Type B pancreatic cell (in vitro differentiated cells): ENCODE measurements at regions not wholly inside any gene's neighbourhood (a gene's known extent, or its start where the extent isn't known, plus 50 kb on each side); places are given as distances from the start of the nearest gene placed in this dataset.

Source experiments
- DNase-seq: peaks from one replicate; pipeline ENCODE4 v3.0.0; 2021; ENCODE audit warnings: mixed read lengths; ENCODE audit not compliant: unreplicated experiment; ENCODE audit errors: extremely low spot score
- H3K27ac Mint-ChIP-seq: 2 replicates; pipeline ENCODE4 v1.8.0; 2021; ENCODE audit warnings: mild to moderate bottlenecking, mixed read lengths
- H3K27me3 Mint-ChIP-seq: 2 replicates; pipeline ENCODE4 v1.8.0; 2021; ENCODE audit warnings: mixed read lengths
- H3K36me3 Mint-ChIP-seq: 2 replicates; pipeline ENCODE4 v1.8.0; 2021; ENCODE audit warnings: mixed read lengths
- H3K4me1 Mint-ChIP-seq: one replicate; pipeline ENCODE4 v1.8.0; 2021; ENCODE audit warnings: mixed read lengths; ENCODE audit not compliant: unreplicated experiment
- H3K4me3 Mint-ChIP-seq: 2 replicates; pipeline ENCODE4 v1.8.0; 2021; ENCODE audit warnings: mild to moderate bottlenecking, mixed read lengths
- H3K9me3 Mint-ChIP-seq: 2 replicates; pipeline ENCODE4 v1.8.0; 2021; ENCODE audit warnings: mixed read lengths
- TF ChIP-seq, protein P1 (sequence below): fragments of 200-600 bp; sonication (generic); conservative IDR thresholded peaks from 2 replicates; pipeline ENCODE4 v1.5.0; 2021; ENCODE audit warnings: antibody characterized with exemption, mild to moderate bottlenecking

DNA sequence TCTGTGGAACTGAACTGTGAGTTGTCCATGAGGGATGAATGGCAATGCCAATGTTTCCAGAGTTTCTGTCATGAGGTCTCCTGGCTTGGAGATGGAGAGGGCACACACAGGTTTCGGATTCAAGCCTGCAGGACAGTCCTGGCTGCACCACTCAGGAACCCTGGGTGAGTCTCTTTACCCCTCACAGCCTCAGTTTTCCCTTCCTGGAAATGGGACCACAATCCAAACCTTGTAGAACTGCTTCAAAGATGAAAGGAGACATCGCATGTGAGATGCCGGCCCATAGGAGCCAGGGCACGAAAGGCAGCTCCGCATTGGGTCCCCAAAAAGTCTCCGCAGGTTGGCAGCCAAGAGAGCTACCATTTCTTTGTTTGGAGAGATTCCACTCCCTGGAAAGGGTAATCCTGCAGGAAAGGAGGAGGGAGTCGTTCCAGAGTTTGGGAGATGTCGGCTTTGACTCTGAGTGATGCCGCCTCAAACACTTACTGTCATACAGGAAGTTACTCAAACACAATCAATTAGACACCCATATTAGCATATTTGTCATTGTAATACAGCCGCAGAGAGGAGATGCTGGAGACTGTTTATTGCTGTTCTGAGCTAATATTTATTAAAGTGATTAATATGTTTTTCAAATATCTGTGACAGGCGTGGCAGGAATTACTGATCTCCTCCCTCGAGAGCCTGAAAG, 318.3 kb downstream of the MN1 start:
- H3K27ac Mint-ChIP-seq, result no peak overlapping the region
- H3K4me1 Mint-ChIP-seq, result peaks cover 50% of the 10 kb centered on the region
- no peak for DNase-seq
- peaks cover 7% of the 10 kb centered on the region for H3K27me3 Mint-ChIP-seq
- no peaks in the 10 kb centered on the region for H3K36me3 Mint-ChIP-seq
- H3K9me3 Mint-ChIP-seq, result no peaks in the 10 kb centered on the region
- no peak overlapping the region for H3K4me3 Mint-ChIP-seq
- TF ChIP-seq, protein P1, sequence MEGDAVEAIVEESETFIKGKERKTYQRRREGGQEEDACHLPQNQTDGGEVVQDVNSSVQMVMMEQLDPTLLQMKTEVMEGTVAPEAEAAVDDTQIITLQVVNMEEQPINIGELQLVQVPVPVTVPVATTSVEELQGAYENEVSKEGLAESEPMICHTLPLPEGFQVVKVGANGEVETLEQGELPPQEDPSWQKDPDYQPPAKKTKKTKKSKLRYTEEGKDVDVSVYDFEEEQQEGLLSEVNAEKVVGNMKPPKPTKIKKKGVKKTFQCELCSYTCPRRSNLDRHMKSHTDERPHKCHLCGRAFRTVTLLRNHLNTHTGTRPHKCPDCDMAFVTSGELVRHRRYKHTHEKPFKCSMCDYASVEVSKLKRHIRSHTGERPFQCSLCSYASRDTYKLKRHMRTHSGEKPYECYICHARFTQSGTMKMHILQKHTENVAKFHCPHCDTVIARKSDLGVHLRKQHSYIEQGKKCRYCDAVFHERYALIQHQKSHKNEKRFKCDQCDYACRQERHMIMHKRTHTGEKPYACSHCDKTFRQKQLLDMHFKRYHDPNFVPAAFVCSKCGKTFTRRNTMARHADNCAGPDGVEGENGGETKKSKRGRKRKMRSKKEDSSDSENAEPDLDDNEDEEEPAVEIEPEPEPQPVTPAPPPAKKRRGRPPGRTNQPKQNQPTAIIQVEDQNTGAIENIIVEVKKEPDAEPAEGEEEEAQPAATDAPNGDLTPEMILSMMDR, result no peak

- TF ChIP-seq, protein P1, result no peak
- Mint-ChIP-seq H3K27me3 (no peaks in the 10 kb centered on the region), H3K4me1 (peaks cover 53% of the 10 kb centered on the region), H3K9me3 (no peaks in the 10 kb centered on the region), H3K36me3 (no peaks in the 10 kb centered on the region), H3K4me3 (no peak overlapping the region), H3K27ac (no peak overlapping the region)
- DNase-seq, result no peak
Observed at GRCh38 chr22:27485842-27486241, 315.7 kb downstream of the MN1 start.

GRCh38 chr22:27487600-27488452, 313.7 kb downstream of the MN1 start:
- H3K4me1 Mint-ChIP-seq, result peaks cover 47% of the 10 kb centered on the region

DNA sequence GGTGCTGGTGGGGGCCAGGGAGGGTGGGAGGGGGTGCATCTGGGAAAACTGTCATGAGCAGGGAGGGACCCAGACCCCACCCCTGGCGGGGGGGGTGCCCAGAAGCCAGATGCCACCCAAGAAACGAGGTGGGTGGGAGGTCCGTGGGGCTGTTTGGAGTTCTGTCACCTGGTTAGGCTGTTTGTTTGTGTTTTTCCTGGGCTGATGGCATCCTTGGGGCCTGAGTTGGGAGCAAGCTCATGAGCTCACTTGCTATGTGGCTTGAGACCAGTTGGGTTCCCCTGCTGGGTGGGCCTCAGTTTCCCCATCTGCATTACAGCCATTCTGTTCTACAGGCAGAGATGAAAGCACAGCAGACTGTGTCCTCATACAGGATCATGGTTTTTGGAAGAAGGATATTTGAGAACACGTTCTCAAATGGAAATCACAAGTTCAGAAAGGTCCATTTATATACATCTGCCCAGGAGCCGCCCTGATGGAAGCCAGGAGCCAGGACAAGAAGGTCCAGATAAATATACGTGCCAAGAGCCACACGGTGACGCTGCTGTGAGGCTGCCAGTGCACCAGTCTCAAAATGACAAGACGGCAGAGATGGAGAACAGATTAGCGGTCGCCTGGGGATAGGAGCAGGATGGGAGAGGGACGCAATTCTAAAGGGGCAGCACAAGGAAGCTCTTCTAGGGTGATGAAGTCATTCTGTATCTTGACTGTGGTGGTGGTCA, 312.9 kb downstream of the MN1 start:
- H3K9me3 Mint-ChIP-seq, result peaks cover 15% of the 10 kb centered on the region
- H3K36me3 Mint-ChIP-seq, result peaks cover 11% of the 10 kb centered on the region
- H3K27me3 Mint-ChIP-seq, result no peaks in the 10 kb centered on the region
- peaks cover 46% of the 10 kb centered on the region for H3K4me1 Mint-ChIP-seq
- TF ChIP-seq, protein P1, result no peak
- H3K4me3 Mint-ChIP-seq, result peak overlapping the region; percentile 43
- H3K27ac Mint-ChIP-seq, result peak overlapping the region; percentile 63
- no peak for DNase-seq

More at GRCh38 chr22:27487600-27488452, 313.7 kb downstream of the MN1 start:
- no peak overlapping the region for H3K27ac Mint-ChIP-seq
- TF ChIP-seq, protein P1, result no peak
- H3K9me3 Mint-ChIP-seq, result peaks cover 15% of the 10 kb centered on the region
- H3K36me3 Mint-ChIP-seq, result peaks cover 11% of the 10 kb centered on the region
- no peak for DNase-seq
- no peaks in the 10 kb centered on the region for H3K27me3 Mint-ChIP-seq
- peak overlapping the region; percentile 14 for H3K4me3 Mint-ChIP-seq

DNA sequence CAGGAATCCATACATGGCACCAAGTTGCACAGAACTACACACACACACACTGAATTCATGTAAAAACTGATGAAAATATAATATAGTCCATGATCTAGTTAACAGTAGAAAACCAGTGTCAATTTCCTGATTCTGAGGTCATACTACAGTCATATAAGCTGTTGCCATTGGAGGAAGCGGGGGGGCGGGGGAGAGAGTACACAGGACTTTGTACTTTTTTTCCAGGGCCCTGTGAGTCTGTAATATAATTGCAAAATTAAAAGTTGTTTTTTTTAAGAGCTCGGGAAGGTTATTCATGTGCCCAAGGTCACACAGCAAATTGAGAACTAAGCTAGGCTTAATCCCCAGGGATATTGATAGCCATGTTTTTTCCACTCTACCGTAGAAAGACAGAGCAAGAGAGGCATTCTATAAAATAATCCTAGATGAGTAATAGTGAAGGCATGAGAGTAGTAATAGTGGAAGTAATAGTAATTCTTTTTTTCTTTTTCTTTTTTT, 312.3 kb downstream of the MN1 start:
- peaks cover 15% of the 10 kb centered on the region for H3K9me3 Mint-ChIP-seq
- TF ChIP-seq, protein P1, result no peak
- peaks cover 11% of the 10 kb centered on the region for H3K36me3 Mint-ChIP-seq
- DNase-seq, result no peak
- no peaks in the 10 kb centered on the region for H3K27me3 Mint-ChIP-seq
- H3K4me3 Mint-ChIP-seq, result peak overlapping the region; percentile 43
- H3K27ac Mint-ChIP-seq, result peak overlapping the region; percentile 63
- H3K4me1 Mint-ChIP-seq, result peaks cover 46% of the 10 kb centered on the region
